GM23338 (cell line): ENCODE measurements at regions not wholly inside any gene's neighbourhood (a gene's known extent, or its start where the extent isn't known, plus 50 kb on each side); places are given as distances from the start of the nearest gene placed in this dataset.

Source experiments
- CREB1 ChIP-seq: fragments of 250-450 bp; sonication (Bioruptor Pico); IDR thresholded peaks from 2 replicates; pipeline ENCODE4 v1.5.0; 2020; ENCODE audit warnings: low read depth, mild to moderate bottlenecking, moderate library complexity
- CTCF ChIP-seq, 2 experiments: fragments of 200-600 bp in 1 of 2; sonication (generic) in 1 of 2; conservative IDR thresholded peaks; 2 replicates each; pipeline versions ENCODE4 v1.5.1 to v1.6.1; 2016 to 2017; ENCODE audit warnings: antibody characterized with exemption in 2 of 2, low read depth in 2 of 2, mild to moderate bottlenecking in 2 of 2, moderate library complexity in 1 of 2
- EZH2phosphoT487 ChIP-seq: fragments of 200-600 bp; sonication (generic); IDR thresholded peaks from one replicate; pipeline ENCODE4 v1.8.1; 2018; ENCODE audit warnings: antibody characterized with exemption; ENCODE audit not compliant: unreplicated experiment
- POLR2AphosphoS5 ChIP-seq: IDR thresholded peaks from 2 replicates; pipeline ENCODE4 v1.6.1; 2016; ENCODE audit warnings: antibody characterized with exemption, low read depth

GRCh38 chr9:78640728-78641127 lies 343.8 kb downstream of the PSAT1 start:
- TF ChIP-seq CTCF (conservative IDR thresholded peaks at IDR 0.05; ENCODE audit: low read depth in 2 of 2) = no peak
- no peak for TF ChIP-seq POLR2AphosphoS5
- TF ChIP-seq CREB1 (CRISPR knock-in tag) = no peak
- no peak for TF ChIP-seq EZH2phosphoT487
